Upper lobe of right lung (tissue), 1 donor: ENCODE measurements at regions not wholly inside any gene's neighbourhood (a gene's known extent, or its start where the extent isn't known, plus 50 kb on each side); places are given as distances from the start of the nearest gene placed in this dataset.

Experiments used
- ATAC-seq: fragments of 200-7000 bp; cut with Tn5 transposase; one replicate; pipeline ENCODE4 v1.9.1; 2020; ENCODE audit warnings: mild to moderate bottlenecking, moderate library complexity
- DNase-seq: peaks from one replicate; pipeline ENCODE4 v3.0.0-alpha.2; 2020
- H3K27ac ChIP-seq: fragments of 200-600 bp; one replicate; pipeline ENCODE4 v1.8.0; 2022
- H3K27me3 ChIP-seq: fragments of 200-600 bp; one replicate; pipeline ENCODE4 v1.8.0; 2022; ENCODE audit warnings: mild to moderate bottlenecking
- H3K36me3 ChIP-seq: fragments of 200-600 bp; one replicate; pipeline ENCODE4 v1.8.0; 2022
- H3K4me1 ChIP-seq: fragments of 200-600 bp; one replicate; pipeline ENCODE4 v1.8.0; 2022
- H3K4me3 ChIP-seq: fragments of 200-600 bp; one replicate; pipeline ENCODE4 v1.8.0; 2022; ENCODE audit warnings: mild to moderate bottlenecking
- H3K9me3 ChIP-seq: fragments of 200-600 bp; one replicate; pipeline ENCODE4 v1.8.0; 2022
- CTCF ChIP-seq: fragments of 200-600 bp; IDR thresholded peaks from one replicate; pipeline ENCODE4 v1.8.0; 2022; ENCODE audit warnings: antibody characterized with exemption
- intact Hi-C: fragments of 100-400 bp; cut with DNase I; formaldehyde crosslinking; loops from one replicate; pipeline ENCODE4 v1.11.0; 2022
- donor health status: DM: no; HTN: yes; CAD: no; lungs with severe emphysema.

GRCh38 chr17:71666047-71666446, 454.8 kb upstream of the SOX9 start:
- H3K36me3 ChIP-seq = no peaks in the 10 kb centered on the region
- no peak overlapping the region for H3K4me3 ChIP-seq
- H3K4me1 ChIP-seq = no peaks in the 10 kb centered on the region
- DNase-seq = no peak
- H3K9me3 ChIP-seq = no peaks in the 10 kb centered on the region
- H3K27me3 ChIP-seq = no peaks in the 10 kb centered on the region
- no peak for TF ChIP-seq CTCF
- ATAC-seq = no peak
- H3K27ac ChIP-seq = no peak overlapping the region
- intact Hi-C loops = no loop called here

GRCh38 chr17:71667661-71668060, 453.2 kb upstream of the SOX9 start:
- no peaks in the 10 kb centered on the region for H3K36me3 ChIP-seq
- ATAC-seq (no peak), DNase-seq (no peak)
- H3K9me3 ChIP-seq = no peaks in the 10 kb centered on the region
- no peaks in the 10 kb centered on the region for H3K27me3 ChIP-seq
- H3K4me3 ChIP-seq = no peak overlapping the region
- intact Hi-C loops = no loop called here
- H3K27ac ChIP-seq = no peak overlapping the region
- H3K4me1 ChIP-seq = no peaks in the 10 kb centered on the region
- TF ChIP-seq CTCF = no peak

GRCh38 chr17:71668807-71669206, 452.0 kb upstream of the SOX9 start:
- no peaks in the 10 kb centered on the region for H3K27me3 ChIP-seq
- no peaks in the 10 kb centered on the region for H3K36me3 ChIP-seq
- no peak for DNase-seq
- intact Hi-C loops = no loop called here
- H3K4me3 ChIP-seq = no peak overlapping the region
- H3K9me3 ChIP-seq = no peaks in the 10 kb centered on the region
- H3K27ac ChIP-seq = no peak overlapping the region
- TF ChIP-seq CTCF = no peak
- H3K4me1 ChIP-seq = no peaks in the 10 kb centered on the region
- no peak for ATAC-seq

- Histone ChIP-seq H3K27ac (no peak overlapping the region), H3K4me1 (no peaks in the 10 kb centered on the region), H3K4me3 (no peak overlapping the region), H3K36me3 (no peaks in the 10 kb centered on the region), H3K9me3 (no peaks in the 10 kb centered on the region), H3K27me3 (no peaks in the 10 kb centered on the region)
- DNase-seq (no peak), ATAC-seq (no peak)
- TF ChIP-seq CTCF = no peak
- intact Hi-C loops = no loop called here
Measured at GRCh38 chr17:71677439-71677838, 443.4 kb upstream of the SOX9 start.

- intact Hi-C loops = no loop called here
- DNase-seq (no peak), ATAC-seq (no peak)
- Histone ChIP-seq H3K36me3 (no peaks in the 10 kb centered on the region), H3K27me3 (no peaks in the 10 kb centered on the region), H3K4me1 (no peaks in the 10 kb centered on the region), H3K4me3 (no peak overlapping the region), H3K27ac (no peak overlapping the region), H3K9me3 (no peaks in the 10 kb centered on the region)
- no peak for TF ChIP-seq CTCF
Measured at GRCh38 chr17:71679832-71680231, 441.0 kb upstream of the SOX9 start.

- intact Hi-C loops = no loop called here
Measured at GRCh38 chr17:71681427-71682173, 439.2 kb upstream of the SOX9 start.

More at GRCh38 chr17:71681427-71682173, 439.2 kb upstream of the SOX9 start:
- no peaks in the 10 kb centered on the region for H3K36me3 ChIP-seq
- DNase-seq (no peak), ATAC-seq (no peak)
- no peak overlapping the region for H3K4me3 ChIP-seq
- H3K27ac ChIP-seq = no peak overlapping the region
- H3K9me3 ChIP-seq = no peaks in the 10 kb centered on the region
- H3K4me1 ChIP-seq = no peaks in the 10 kb centered on the region
- H3K27me3 ChIP-seq = no peaks in the 10 kb centered on the region
- no peak for TF ChIP-seq CTCF
